ENCODE measurements at regions not wholly inside any gene's neighbourhood (a gene's known extent, or its start where the extent isn't known, plus 50 kb on each side); places are given as distances from the start of the nearest gene placed in this dataset.

GRCh38 chr9:134987376-134987775, 69.7 kb upstream of the FCN1 start:
- no peak for DNase-seq

DNA sequence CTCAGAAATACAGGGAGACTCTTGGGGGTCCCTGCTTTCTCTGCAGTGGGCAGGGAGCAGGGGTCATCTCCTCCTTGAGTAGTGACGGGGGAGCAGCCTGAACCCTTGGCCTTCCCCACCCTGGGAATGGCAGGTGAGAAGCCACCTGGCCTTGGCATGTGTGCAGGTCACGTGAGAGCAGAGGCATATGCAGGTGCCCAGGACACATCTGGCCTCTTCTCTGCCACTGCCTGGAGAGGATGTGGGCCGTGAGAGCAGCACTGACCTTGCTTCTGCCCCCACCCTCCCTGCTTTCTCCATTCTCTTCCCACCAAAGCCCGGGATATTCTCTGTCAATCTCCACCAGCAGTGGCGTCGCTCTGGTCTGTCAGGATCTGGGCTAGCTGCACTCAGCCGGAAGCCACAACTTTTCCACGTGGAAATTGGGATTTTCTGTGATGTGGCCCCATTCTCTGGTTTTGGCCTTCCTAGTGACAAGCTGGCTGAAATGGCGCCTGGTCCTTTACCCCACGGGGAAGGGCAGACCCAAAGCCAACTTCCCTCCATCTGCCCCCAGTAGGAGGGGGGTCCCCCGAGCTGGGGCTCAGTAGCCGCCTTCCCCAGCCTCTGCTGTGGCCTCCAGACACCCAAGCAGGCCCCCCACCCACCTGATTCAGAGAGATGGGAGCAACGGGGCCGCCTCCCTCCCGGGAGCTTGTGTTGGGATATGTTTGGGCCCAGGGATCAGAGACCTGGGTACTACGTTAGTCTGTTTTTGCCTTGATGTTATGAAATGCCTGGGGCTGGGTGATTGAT, 70.4 kb upstream of the FCN1 start:
- no peak for DNase-seq

DNA sequence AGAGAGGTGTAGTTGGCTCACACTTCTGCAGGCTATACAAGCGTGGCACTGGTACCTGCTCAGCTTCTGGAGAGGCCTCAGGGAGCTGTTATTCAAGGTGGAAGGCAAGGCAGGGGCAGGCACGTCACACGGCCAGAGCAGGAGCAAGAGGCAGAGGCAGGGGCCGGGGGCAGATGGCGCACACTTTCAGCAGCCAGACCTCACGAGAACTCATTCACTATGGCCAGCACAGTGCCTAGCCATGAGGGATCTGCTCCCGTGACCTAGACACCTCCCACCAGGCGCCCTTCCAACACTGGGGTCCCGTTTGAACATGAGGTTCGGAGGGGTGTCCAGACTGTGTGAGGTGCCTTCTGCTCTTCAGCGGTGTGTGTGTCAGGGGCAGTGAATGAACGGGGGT, 71.0 kb upstream of the FCN1 start:
- no peak for DNase-seq

GRCh38 chr9:134989206-134990065, 71.7 kb upstream of the FCN1 start:
- no peak for DNase-seq

DNA sequence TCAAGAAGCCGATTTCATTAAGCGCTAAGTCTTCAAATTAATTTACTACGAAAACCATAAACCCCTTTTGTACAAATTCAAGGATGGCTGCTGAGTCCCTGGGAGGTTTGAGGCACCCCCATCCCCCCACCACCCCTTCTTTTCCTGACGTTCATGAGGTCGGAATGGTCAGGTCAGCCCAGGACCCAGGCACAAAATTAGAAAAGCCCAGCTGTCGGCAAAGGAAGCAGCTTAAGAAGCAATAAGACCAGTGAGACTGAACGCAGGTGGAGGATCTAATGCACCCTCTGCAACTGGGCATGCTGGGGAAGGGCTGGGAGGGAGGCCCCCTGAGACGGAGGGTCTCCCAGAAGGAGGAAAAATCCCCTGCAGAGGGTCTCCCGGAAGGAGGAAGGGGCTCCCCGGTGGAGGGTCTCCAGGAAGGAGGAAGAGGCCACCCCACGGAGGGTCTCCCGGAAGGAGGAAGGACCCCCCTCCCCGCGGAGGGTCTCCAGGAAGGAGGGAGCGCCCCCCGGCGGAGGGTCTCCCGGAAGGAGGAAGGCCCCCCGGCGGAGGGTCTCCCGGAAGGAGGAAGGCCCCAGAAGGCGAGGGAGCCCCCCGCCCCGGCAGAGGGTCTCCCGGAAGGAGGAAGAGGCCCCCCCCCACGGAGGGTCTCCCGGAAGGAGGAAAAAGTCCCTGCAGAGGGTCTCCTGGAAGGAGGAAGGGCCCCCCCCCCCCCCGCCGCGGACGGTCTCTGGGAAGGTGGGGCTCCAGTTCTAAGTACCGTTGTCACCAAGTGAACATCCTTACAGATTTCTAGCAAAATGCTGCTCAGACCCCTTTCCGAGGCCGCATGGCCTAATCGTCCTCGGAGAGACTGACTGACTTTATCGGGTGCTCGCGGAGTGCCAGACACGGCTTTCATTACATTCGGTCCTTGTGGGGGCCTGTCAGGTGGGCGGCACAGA, 74.4 kb upstream of the FCN1 start:
- DNase-seq = no peak

- peak in 2 of 56 donors; percentile 5 to 8 for DNase-seq
Observed at GRCh38 chr9:134992755-134993124, 75.0 kb upstream of the FCN1 start.

GRCh38 chr9:134993416-134993815, 75.7 kb upstream of the FCN1 start:
- no peak for DNase-seq

GRCh38 chr9:134993996-134994720, 76.4 kb upstream of the FCN1 start:
- no peak for DNase-seq

DNA sequence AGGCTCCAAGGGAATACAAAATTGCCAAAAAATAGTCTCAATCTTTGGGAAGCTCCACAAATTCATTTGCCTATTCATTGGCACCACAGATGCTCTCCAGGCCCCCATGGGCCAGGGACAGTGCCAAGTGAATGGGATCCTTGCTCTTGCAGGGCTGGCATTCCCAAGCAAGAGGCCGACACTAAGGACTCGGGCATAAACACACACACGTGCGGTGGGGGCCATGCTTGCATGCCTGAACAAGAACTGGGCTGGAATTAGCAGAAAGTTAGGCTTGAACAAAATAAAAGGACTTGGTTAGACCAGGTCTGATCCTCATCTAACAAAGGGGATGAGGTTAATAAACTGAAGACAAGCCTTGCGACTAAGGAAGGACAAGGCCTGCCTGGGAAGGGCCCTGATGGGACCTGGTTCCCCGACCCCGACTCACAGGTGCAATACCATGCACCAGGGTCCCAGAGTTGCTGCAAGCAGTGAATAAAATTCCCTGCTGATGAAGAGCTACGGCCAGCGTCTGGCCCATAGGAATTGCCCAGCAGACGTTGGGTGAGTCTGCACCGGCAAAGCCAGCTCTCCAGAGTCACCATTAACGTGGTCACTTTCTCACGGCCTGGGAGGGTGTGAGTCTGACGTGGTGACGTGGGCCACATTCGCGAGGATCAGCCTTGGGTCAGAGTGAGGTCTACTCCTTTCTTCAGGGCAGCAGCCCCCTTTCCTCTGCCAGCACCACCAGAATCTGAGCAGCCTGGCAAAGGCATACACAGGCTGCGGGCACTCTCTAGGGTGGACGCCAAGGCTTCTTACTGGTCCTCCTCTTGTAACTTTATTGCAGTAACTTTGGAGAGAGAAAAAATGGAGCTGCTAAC, 77.4 kb upstream of the FCN1 start:
- no peak for DNase-seq

GRCh38 chr9:134995792-134996120, 78.0 kb upstream of the FCN1 start:
- DNase-seq = peak in 2 of 56 donors; percentile 3 to 4

DNA sequence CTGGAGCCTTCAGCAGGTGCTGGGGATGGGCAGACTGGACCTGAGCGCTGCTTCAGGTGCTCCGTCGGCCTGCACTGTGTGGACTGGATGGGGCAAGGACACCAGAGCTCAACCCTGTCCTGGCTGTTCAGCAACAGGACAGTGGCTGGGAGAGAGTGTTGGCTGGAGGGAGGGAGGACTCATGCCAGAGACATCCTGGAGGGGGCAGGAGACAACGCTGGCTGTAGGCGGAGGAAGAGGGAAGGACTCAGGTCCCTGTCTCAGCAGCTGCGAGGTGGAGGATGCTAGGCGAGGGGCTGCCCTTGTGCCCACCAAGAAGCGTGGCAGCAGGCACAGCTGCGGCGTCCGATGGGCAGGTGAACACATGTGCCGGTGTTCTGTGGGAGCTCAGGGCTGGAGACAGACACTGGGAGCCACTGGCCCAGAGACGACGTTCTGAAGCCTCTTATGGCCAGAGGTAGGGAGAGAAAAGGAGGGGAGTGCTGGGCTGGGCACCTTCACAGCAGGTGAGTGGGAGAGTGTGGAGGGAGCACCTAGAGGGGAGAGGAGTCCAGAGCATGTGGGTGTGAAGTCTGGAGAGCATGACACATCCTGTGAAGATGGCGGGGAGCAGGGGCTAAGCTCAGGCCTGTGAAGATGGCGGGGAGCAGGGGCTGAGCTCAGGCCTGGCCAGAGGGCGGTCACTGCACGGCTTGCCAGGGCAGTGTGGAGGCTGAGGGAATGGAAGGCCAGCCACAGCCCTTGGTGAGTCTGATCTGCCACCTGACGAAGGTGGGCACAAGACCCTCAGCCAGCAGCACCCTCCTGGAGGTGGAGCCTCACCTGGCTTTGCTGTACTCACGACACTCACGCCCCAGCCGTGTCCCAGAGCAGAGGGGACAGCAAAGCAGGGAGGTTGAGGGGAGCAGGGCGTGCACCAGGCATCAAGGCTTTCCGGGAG, 79.1 kb upstream of the FCN1 start:
- no peak for DNase-seq

DNA sequence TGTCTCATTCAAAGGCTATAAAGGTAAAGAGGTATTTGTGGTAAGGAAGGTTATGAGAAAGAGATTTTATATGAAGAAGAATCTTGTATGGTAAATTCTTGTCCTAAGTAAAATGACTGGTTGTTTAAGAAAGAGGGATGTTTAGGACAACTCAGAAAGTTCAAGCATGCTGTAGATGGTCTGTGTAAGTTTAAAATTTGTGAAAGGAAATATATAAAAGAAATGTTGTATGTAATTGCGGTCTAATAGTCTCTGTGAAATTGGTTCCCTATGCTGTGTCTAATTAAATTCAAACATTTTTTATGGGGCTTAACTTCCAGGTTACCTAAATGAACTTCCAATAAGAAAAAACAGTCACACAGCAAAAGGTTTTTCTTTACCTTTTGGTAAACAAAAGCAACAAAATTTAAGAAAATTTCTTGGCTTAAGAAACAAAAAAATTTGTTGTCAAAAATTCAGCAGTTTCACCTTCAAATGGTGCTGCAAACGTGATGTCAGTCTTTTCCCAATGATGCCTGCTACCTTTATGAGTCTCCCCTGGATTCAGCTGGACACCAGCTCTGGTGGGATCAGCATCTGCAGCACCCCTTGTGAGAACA, 83.0 kb upstream of the FCN1 start:
- DNase-seq = no peak

GRCh38 chr9:135001526-135001925, 83.8 kb upstream of the FCN1 start:
- no peak for DNase-seq

- no peak for DNase-seq
Observed at GRCh38 chr9:135002336-135002735, 84.6 kb upstream of the FCN1 start.

DNA sequence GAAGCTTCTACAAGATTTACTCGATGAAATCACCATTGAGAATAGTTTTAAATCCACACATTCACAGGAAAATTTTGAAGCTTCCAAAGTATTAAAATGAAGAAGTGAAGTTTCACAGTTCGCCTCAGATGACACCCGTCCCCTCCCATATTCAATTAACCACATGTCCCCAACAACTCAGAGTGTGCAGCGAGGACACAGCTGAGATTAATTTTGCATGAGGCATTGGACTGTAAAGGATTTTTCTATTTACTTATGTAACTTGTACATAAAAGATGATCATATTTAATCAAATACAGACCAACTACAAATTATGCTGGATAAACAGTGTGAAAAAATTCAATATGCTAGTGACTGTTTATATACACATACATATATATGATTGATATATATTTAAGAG, 84.7 kb upstream of the OLFM1 start:
- no peak for DNase-seq

- no peak for DNase-seq
Observed at GRCh38 chr9:135004772-135005171, 82.7 kb upstream of the OLFM1 start.

DNA sequence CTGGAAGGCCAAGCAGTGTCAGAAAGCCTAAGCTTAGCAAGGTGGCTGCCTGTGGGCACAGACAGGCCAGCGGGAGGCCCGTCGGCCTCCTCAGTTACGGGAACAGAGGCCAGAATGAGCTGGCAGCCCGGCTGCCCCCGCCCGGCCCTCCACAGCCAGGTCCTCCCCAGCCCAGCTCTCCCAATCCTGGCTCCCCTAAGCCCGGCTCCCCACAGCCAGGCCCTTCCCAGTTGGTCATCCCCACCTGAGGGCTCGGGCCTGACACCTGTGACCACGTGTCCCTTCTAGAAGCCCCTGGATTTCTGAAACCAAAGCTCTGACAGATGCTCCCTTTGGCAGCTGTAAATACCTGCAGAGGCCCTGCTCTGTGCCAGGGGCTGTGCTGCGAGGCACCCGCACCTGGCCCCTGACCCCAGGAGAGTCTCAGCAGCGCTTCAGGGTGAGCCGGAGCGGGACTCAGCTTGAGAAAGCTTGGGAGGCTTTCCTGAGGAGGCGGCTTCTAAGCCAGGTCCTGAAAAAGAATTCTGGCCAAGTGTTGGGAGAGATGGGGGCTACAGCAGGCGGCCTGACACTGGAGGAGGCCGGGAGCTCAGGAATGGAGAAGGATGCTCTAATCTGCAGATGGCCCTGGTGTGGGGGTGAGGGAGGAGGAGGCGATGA, 80.4 kb upstream of the OLFM1 start:
- no peak for DNase-seq

DNA sequence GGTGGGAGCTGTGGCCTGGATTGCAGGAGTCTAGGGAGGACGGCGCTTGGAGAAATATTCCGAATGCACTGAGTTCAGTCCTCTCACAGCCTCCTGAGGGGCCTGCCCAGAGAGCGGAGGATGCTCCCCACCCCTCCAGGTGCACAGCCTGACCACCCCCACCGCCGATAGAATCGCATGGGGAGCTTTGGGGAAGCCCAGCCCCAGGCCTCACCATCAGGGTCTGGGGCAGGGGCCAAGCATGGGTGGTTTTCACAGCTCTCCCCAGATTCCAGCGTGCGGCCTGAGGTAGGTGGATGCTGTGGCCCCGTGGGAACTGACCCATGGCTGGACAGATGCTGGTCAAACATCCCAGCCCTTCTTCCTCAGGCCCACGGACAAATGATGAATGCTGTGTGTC, 79.9 kb upstream of the OLFM1 start:
- no peak for DNase-seq
